HepG2 (cell line): ENCODE measurements at regions not wholly inside any gene's neighbourhood (a gene's known extent, or its start where the extent isn't known, plus 50 kb on each side); places are given as distances from the start of the nearest gene placed in this dataset.

Experiments used
- ATAC-seq: fragments of 200-7000 bp; cut with Tn5 transposase; 3 replicates; pipeline ENCODE4 v1.9.1; 2020; ENCODE audit warnings: mild to moderate bottlenecking, moderate library complexity
- BruUV-seq: library from RNA; stranded (reverse); fragments of 400-500 nt; replicated peaks from 2 replicates; lab custom pipeline; 2021; lab: Mats Ljungman, UMichigan
- CTCF ChIA-PET: fragments of 300-600 bp; formaldehyde crosslinking; extraction: SDS; loops from one replicate; lab custom pipeline; 2021; ENCODE audit warnings: low total read pairs, inconsistent platforms, low intra/inter-chr PET ratio; lab: Yijun Ruan, JAX
- POLR2A ChIA-PET: fragments of 350-600 bp; sonication (Branson Sonifier 250); formaldehyde crosslinking; loops from one replicate; lab custom pipeline; 2020; ENCODE audit warnings: antibody characterized with exemption, inconsistent platforms; lab: Yijun Ruan, JAX
- DNase-seq: peaks from one replicate; pipeline ENCODE4 v3.0.0-alpha.2; 2015; ENCODE audit warnings: low spot score
- FAIRE-seq: peaks from 3 replicates; lab custom pipeline; 2011; peaks lifted over from hg19 to GRCh38; lab: Jason Lieb, UNC
- H2AFZ ChIP-seq: one replicate; pipeline ENCODE4 v1.6.1; 2011; ENCODE audit warnings: low read length, inconsistent platforms
- H3K27ac ChIP-seq: fragments of 300-600 bp; 3 replicates; pipeline ENCODE4 v1.8.0; 2011; ENCODE audit warnings: mixed run types, mild to moderate bottlenecking, mixed read lengths, low read length, inconsistent platforms; ENCODE audit not compliant: insufficient read depth; ENCODE audit errors: extremely low read length
- H3K27me3 ChIP-seq, 2 experiments: fragments of 200-600 bp in 1 of 2; 2 replicates in 1 of 2; 3 replicates in 1 of 2; pipeline versions ENCODE4 v1.6.0 to v1.8.0; 2011; ENCODE audit warnings: low read length in 2 of 2, mild to moderate bottlenecking in 2 of 2, moderate library complexity in 2 of 2, inconsistent platforms in 1 of 2; ENCODE audit not compliant: insufficient read depth in 2 of 2, control insufficient read depth in 1 of 2
- H3K36me3 ChIP-seq, 2 experiments: fragments of 200-600 bp in 1 of 2; replicated peaks in 1 of 2; 2 replicates in 1 of 2; 3 replicates in 1 of 2; pipeline versions ENCODE4 v1.5.1 to v1.8.0; 2011; ENCODE audit warnings: low read length in 2 of 2, inconsistent platforms in 1 of 2; ENCODE audit not compliant: insufficient read depth in 2 of 2, control insufficient read depth in 1 of 2
- H3K4me1 ChIP-seq: 2 replicates; pipeline ENCODE4 v1.5.1; 2012; ENCODE audit warnings: low read length, inconsistent platforms; ENCODE audit not compliant: insufficient read depth
- H3K4me2 ChIP-seq: 2 replicates; pipeline ENCODE4 v1.6.0; 2011; ENCODE audit warnings: low read depth, low read length, inconsistent platforms
- H3K4me3 ChIP-seq, 3 experiments: fragments of 200-600 bp in 1 of 3; sonication (generic), shearing (Covaris generic) in 1 of 3; replicated peaks in 1 of 3; 2 replicates each; pipeline ENCODE4 v1.5.1; 2011 to 2016; ENCODE audit warnings: low read length in 3 of 3, inconsistent platforms in 2 of 3, low read depth in 2 of 3, mild to moderate bottlenecking in 2 of 3, control low read depth in 1 of 3, mixed read lengths in 1 of 3; ENCODE audit not compliant: insufficient read depth in 1 of 3
- H3K79me2 ChIP-seq: one replicate; pipeline ENCODE4 v1.6.1; 2011; ENCODE audit warnings: low read length, inconsistent platforms; ENCODE audit not compliant: insufficient read depth
- H3K9ac ChIP-seq: 2 replicates; pipeline ENCODE4 v1.6.0; 2011; ENCODE audit warnings: mild to moderate bottlenecking, low read depth, low read length, inconsistent platforms; ENCODE audit not compliant: insufficient read depth
- H3K9me3 ChIP-seq: 2 replicates; pipeline ENCODE4 v1.5.1; 2012; ENCODE audit warnings: mild to moderate bottlenecking, low read length
- H4K20me1 ChIP-seq: 2 replicates; pipeline ENCODE4 v1.6.0; 2011; ENCODE audit warnings: inconsistent platforms, mild to moderate bottlenecking, low read length, moderate library complexity; ENCODE audit not compliant: insufficient read depth
- EEA1 ChIP-seq: sonication (generic); formaldehyde crosslinking; IDR thresholded peaks from 2 replicates; pipeline ENCODE4 v1.5.1; 2020; ENCODE audit warnings: mild to moderate bottlenecking, missing genetic modification reagents, borderline replicate concordance
- MYNN ChIP-seq: sonication (generic); formaldehyde crosslinking; IDR thresholded peaks from 2 replicates; pipeline ENCODE4 v1.4.0; 2020; ENCODE audit warnings: mild to moderate bottlenecking, low read depth, missing genetic modification reagents
- ONECUT2 ChIP-seq: sonication (generic); formaldehyde crosslinking; IDR thresholded peaks from 2 replicates; pipeline ENCODE4 v1.4.0; 2020; ENCODE audit warnings: missing genetic modification reagents
- PAX8 ChIP-seq: sonication (generic); formaldehyde crosslinking; IDR thresholded peaks from 2 replicates; pipeline ENCODE4 v1.8.0; 2022; ENCODE audit warnings: mild to moderate bottlenecking, missing genetic modification reagents, borderline replicate concordance
- ZBTB1 ChIP-seq: sonication (generic); formaldehyde crosslinking; IDR thresholded peaks from 2 replicates; pipeline ENCODE4 v1.4.0; 2020; ENCODE audit warnings: missing genetic modification reagents, borderline replicate concordance
- ZBTB34 ChIP-seq: sonication (generic); formaldehyde crosslinking; IDR thresholded peaks from 2 replicates; pipeline ENCODE4 v1.8.0; 2022; ENCODE audit warnings: mild to moderate bottlenecking, missing genetic modification reagents
- ZC3H4 ChIP-seq: sonication (generic); formaldehyde crosslinking; IDR thresholded peaks from 2 replicates; pipeline ENCODE4 v1.4.0; 2020; ENCODE audit warnings: missing genetic modification reagents, borderline replicate concordance
- ZNF329 ChIP-seq: sonication (generic); formaldehyde crosslinking; IDR thresholded peaks from 2 replicates; pipeline ENCODE4 v1.9.0; 2021; ENCODE audit warnings: low read depth, mild to moderate bottlenecking, missing genetic modification reagents
- ZNF567 ChIP-seq: sonication (generic); formaldehyde crosslinking; IDR thresholded peaks from 2 replicates; pipeline ENCODE4 v1.8.1; 2023; ENCODE audit warnings: mild to moderate bottlenecking, missing genetic modification reagents, borderline replicate concordance
- ZNF597 ChIP-seq: sonication (generic); formaldehyde crosslinking; IDR thresholded peaks from 2 replicates; pipeline ENCODE4 v1.5.0; 2020; ENCODE audit warnings: missing genetic modification reagents
- ZNF652 ChIP-seq: IDR thresholded peaks from 2 replicates; pipeline ENCODE4 v1.6.1; 2016; ENCODE audit warnings: low read depth, borderline replicate concordance
- ZNF83 ChIP-seq: sonication (generic); formaldehyde crosslinking; IDR thresholded peaks from 2 replicates; pipeline ENCODE4 v1.4.0; 2020; ENCODE audit warnings: missing genetic modification reagents, mild to moderate bottlenecking, borderline replicate concordance
- ZSCAN21 ChIP-seq: sonication (generic); formaldehyde crosslinking; IDR thresholded peaks from 2 replicates; pipeline ENCODE4 v1.8.0; 2022; ENCODE audit warnings: mild to moderate bottlenecking, missing genetic modification reagents, moderate library complexity, borderline replicate concordance
- WGBS: methylation state at CpG from one replicate; pipeline ENCODE4 v1.1.6; 2017; ENCODE audit warnings: low lambda C conversion rate; 5-methylcytosine and 5-hydroxymethylcytosine counted together
- in situ Hi-C: cut with HindIII; loops from 2 replicates; pipeline ENCODE4 v1.10.0; 2017; ENCODE audit warnings: low pct_unique_long_range_greater_than_20kb; ENCODE audit not compliant: extremely low pct_ligation_motif_present
- intact Hi-C: fragments of 100-400 bp; cut with micrococcal nuclease; formaldehyde crosslinking; loops from one replicate; pipeline ENCODE4 v1.10.0; 2022; ENCODE audit not compliant: unreplicated experiment
- TF ChIP-seq, protein P1 (sequence below): sonication (generic); formaldehyde crosslinking; IDR thresholded peaks from 2 replicates; pipeline ENCODE4 v1.4.0; 2020; ENCODE audit warnings: missing genetic modification reagents, mild to moderate bottlenecking, borderline replicate concordance
- TF ChIP-seq, protein P2 (sequence below): sonication (generic); formaldehyde crosslinking; IDR thresholded peaks from 2 replicates; pipeline ENCODE4 v1.5.1; 2020; ENCODE audit warnings: mild to moderate bottlenecking, missing genetic modification reagents, moderate library complexity
- TF ChIP-seq, protein P3 (sequence below): sonication (generic); formaldehyde crosslinking; IDR thresholded peaks from 2 replicates; pipeline ENCODE4 v1.5.1; 2020; ENCODE audit warnings: missing genetic modification reagents, mild to moderate bottlenecking, borderline replicate concordance

GRCh38 chr3:24929521-24929920, 434.9 kb upstream of the THRB start (continued):
- TF ChIP-seq MYNN (CRISPR knock-in tag): no peak
- no peak for TF ChIP-seq ZNF329 (CRISPR knock-in tag)
- TF ChIP-seq, protein P1, sequence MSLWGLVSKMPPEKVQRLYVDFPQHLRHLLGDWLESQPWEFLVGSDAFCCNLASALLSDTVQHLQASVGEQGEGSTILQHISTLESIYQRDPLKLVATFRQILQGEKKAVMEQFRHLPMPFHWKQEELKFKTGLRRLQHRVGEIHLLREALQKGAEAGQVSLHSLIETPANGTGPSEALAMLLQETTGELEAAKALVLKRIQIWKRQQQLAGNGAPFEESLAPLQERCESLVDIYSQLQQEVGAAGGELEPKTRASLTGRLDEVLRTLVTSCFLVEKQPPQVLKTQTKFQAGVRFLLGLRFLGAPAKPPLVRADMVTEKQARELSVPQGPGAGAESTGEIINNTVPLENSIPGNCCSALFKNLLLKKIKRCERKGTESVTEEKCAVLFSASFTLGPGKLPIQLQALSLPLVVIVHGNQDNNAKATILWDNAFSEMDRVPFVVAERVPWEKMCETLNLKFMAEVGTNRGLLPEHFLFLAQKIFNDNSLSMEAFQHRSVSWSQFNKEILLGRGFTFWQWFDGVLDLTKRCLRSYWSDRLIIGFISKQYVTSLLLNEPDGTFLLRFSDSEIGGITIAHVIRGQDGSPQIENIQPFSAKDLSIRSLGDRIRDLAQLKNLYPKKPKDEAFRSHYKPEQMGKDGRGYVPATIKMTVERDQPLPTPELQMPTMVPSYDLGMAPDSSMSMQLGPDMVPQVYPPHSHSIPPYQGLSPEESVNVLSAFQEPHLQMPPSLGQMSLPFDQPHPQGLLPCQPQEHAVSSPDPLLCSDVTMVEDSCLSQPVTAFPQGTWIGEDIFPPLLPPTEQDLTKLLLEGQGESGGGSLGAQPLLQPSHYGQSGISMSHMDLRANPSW (CRISPR knock-in tag): no peak
- no peak for TF ChIP-seq ZNF567
- no peak for TF ChIP-seq ZC3H4
- TF ChIP-seq, all 625 proteins: peak for 0

DNA sequence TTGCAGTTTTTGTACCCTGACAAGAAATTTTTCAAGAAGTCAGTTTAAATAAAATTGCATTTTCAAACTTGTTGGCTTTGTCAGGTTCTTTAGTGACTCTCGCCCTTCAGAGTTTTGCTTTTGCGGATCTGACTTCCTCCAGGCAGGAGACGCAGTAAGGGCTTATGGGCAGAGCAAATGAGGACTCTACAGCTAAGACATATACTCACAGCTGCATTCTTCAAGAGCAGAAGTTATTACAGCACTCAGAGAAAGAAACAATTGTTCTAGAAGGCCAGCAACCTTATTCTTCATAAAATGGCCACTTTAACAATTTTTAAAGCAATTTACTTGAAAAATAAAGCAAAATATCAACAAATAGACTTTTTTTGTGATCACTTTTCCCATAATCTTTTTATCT, 438.8 kb upstream of the THRB start:
- H3K9ac ChIP-seq: no peak overlapping the region
- no peak for ATAC-seq
- no peak overlapping the region for H3K4me3 ChIP-seq
- no peak for DNase-seq
- POLR2A ChIA-PET: no interaction called here
- in situ Hi-C loops (no loop called here), intact Hi-C loops (no loop called here)
- no peak overlapping the region for H3K27ac ChIP-seq
- no peaks in the 10 kb centered on the region for H4K20me1 ChIP-seq
- no TSS peak for BruUV-seq
- no peaks in the 10 kb centered on the region for H3K4me1 ChIP-seq
- 51% methylated on average over 3 of the region's 3 CpGs for WGBS
- CTCF ChIA-PET: no interaction called here
- no peak for FAIRE-seq
- H3K4me2 ChIP-seq: no peak overlapping the region
- no peaks in the 10 kb centered on the region; a peak in 1 of 5 replicates for H3K27me3 ChIP-seq
- no peaks in the 10 kb centered on the region for H3K9me3 ChIP-seq
- no peaks in the 10 kb centered on the region for H3K36me3 ChIP-seq
- H2AFZ ChIP-seq: no peak overlapping the region
- H3K79me2 ChIP-seq: no peaks in the 10 kb centered on the region
- TF ChIP-seq ZBTB34 (CRISPR knock-in tag) (no peak), ZNF597 (no peak), PAX8 (no peak), ONECUT2 (no peak), ZNF652 (CRISPR knock-in tag) (no peak), ZSCAN21 (CRISPR knock-in tag) (no peak), ZBTB1 (no peak), ZNF83 (no peak), EEA1 (CRISPR knock-in tag) (no peak)
- TF ChIP-seq, protein P2, sequence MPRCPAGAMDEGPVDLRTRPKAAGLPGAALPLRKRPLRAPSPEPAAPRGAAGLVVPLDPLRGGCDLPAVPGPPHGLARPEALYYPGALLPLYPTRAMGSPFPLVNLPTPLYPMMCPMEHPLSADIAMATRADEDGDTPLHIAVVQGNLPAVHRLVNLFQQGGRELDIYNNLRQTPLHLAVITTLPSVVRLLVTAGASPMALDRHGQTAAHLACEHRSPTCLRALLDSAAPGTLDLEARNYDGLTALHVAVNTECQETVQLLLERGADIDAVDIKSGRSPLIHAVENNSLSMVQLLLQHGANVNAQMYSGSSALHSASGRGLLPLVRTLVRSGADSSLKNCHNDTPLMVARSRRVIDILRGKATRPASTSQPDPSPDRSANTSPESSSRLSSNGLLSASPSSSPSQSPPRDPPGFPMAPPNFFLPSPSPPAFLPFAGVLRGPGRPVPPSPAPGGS (CRISPR knock-in tag): no peak
- TF ChIP-seq, protein P3, sequence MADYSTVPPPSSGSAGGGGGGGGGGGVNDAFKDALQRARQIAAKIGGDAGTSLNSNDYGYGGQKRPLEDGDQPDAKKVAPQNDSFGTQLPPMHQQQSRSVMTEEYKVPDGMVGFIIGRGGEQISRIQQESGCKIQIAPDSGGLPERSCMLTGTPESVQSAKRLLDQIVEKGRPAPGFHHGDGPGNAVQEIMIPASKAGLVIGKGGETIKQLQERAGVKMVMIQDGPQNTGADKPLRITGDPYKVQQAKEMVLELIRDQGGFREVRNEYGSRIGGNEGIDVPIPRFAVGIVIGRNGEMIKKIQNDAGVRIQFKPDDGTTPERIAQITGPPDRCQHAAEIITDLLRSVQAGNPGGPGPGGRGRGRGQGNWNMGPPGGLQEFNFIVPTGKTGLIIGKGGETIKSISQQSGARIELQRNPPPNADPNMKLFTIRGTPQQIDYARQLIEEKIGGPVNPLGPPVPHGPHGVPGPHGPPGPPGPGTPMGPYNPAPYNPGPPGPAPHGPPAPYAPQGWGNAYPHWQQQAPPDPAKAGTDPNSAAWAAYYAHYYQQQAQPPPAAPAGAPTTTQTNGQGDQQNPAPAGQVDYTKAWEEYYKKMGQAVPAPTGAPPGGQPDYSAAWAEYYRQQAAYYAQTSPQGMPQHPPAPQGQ: no peak
